ENCODE measurements at regions not wholly inside any gene's neighbourhood (a gene's known extent, or its start where the extent isn't known, plus 50 kb on each side); places are given as distances from the start of the nearest gene placed in this dataset.

DNA sequence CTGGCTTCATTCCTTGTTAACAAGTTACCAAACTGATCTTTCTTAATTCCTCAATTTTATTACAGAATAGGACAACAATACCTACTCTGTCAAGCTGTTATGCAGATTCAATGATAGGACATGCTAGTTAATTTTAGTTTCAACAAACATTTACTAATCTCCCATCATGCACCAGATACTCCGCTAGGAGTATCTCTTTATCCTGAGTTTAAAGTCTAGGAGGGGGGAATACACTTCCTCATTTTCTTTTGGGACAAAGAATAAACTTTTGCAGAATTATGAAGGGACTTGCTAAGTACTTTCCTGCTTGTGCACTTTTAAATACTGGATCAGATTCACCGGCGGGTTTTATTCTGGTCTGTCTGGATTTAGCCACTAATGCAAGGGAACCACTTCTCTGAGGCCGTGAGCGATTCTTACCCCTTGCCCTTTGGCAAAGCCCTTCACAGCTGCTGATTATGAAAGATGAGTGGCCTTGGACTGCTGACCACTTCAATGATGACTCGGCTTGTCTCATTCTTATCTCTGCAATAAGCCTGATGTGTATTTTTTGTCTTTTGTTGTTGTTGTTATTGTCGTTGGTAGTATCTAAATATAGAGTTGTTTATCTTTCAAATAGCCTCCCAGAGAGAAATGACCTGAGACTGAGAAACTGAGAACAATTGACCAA, 73.9 kb downstream of the RMI1 start:
- TF ChIP-seq, protein P1, sequence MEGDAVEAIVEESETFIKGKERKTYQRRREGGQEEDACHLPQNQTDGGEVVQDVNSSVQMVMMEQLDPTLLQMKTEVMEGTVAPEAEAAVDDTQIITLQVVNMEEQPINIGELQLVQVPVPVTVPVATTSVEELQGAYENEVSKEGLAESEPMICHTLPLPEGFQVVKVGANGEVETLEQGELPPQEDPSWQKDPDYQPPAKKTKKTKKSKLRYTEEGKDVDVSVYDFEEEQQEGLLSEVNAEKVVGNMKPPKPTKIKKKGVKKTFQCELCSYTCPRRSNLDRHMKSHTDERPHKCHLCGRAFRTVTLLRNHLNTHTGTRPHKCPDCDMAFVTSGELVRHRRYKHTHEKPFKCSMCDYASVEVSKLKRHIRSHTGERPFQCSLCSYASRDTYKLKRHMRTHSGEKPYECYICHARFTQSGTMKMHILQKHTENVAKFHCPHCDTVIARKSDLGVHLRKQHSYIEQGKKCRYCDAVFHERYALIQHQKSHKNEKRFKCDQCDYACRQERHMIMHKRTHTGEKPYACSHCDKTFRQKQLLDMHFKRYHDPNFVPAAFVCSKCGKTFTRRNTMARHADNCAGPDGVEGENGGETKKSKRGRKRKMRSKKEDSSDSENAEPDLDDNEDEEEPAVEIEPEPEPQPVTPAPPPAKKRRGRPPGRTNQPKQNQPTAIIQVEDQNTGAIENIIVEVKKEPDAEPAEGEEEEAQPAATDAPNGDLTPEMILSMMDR (IDR thresholded peaks at IDR 0.05; ENCODE audit: poor library complexity, severe bottlenecking): no peak

DNA sequence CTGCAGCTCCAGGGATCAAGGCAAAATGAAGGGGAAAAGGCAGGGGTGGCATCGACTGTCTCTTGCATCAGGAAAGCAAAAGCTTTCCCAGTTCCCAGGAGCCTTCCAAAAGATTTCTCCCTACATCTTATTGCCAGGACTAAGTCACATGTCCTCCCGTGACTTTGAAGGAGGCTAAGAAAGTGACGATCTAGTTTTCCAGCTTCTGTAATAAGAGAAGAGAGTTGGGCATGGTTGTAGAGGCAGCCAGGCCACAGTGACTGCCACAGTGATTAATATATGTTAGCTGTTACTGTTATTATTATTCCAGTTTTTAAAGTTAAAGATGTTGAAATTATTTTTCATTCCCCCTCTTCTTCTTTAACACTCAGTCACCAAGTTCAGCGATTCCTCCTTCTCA, 77.1 kb downstream of the RMI1 start:
- ATAC-seq (ENCODE audit: low read depth) (no peak), DNase-seq (ENCODE audit: low spot score) (no peak)
- H3K36me3 ChIP-seq (ENCODE audit: low read depth): no peaks in the 10 kb centered on the region
- TF ChIP-seq, protein P1 (IDR thresholded peaks at IDR 0.05; ENCODE audit: poor library complexity, severe bottlenecking): no peak
- no peak overlapping the region for H3K4me3 ChIP-seq (ENCODE audit: severe bottlenecking)
- no peak overlapping the region for H3K27ac ChIP-seq (ENCODE audit: poor library complexity, severe bottlenecking)
- H3K27me3 ChIP-seq (ENCODE audit: insufficient read depth, poor library complexity, severe bottlenecking): no peaks in the 10 kb centered on the region
- no peaks in the 10 kb centered on the region for H3K4me1 ChIP-seq (ENCODE audit: insufficient read depth, poor library complexity, severe bottlenecking)
- H3K9me3 ChIP-seq (ENCODE audit: severe bottlenecking): no peaks in the 10 kb centered on the region

More for the DNA sequence above, 73.9 kb downstream of the RMI1 start:
- no peaks in the 10 kb centered on the region for H3K4me1 ChIP-seq (ENCODE audit: insufficient read depth, poor library complexity, severe bottlenecking)
- H3K27ac ChIP-seq (ENCODE audit: poor library complexity, severe bottlenecking): no peak overlapping the region
- H3K27me3 ChIP-seq (ENCODE audit: insufficient read depth, poor library complexity, severe bottlenecking): no peaks in the 10 kb centered on the region
- DNase-seq (ENCODE audit: low spot score) (no peak), ATAC-seq (ENCODE audit: low read depth) (no peak)
- no peaks in the 10 kb centered on the region for H3K36me3 ChIP-seq (ENCODE audit: low read depth)
- no peak overlapping the region for H3K4me3 ChIP-seq (ENCODE audit: severe bottlenecking)
- no peaks in the 10 kb centered on the region for H3K9me3 ChIP-seq (ENCODE audit: severe bottlenecking)

DNA sequence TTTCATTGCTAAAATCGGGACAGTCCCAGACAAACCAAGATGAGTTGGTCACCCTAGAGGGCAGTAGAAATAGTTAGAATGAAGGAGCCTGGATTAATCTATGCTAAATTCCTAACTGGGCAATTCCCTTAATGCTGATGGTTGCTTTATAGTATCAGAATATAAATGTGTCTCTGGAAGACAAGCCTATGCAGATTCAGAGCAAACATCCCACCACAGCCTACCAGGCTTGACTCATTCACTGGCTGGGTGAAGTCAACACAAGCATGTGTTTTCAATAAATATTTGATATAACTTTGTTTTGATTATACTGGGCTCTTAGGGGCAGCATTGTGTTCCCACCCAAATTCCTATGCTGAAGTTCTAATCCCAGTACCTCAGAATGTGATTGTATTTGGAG, 79.3 kb downstream of the RMI1 start:
- DNase-seq (ENCODE audit: low spot score) (no peak), ATAC-seq (ENCODE audit: low read depth) (no peak)
- H3K4me3 ChIP-seq (ENCODE audit: severe bottlenecking): no peak overlapping the region
- TF ChIP-seq, protein P1 (IDR thresholded peaks at IDR 0.05; ENCODE audit: poor library complexity, severe bottlenecking): no peak
- H3K36me3 ChIP-seq (ENCODE audit: low read depth): no peaks in the 10 kb centered on the region
- H3K9me3 ChIP-seq (ENCODE audit: severe bottlenecking): no peaks in the 10 kb centered on the region
- no peaks in the 10 kb centered on the region for H3K4me1 ChIP-seq (ENCODE audit: insufficient read depth, poor library complexity, severe bottlenecking)
- H3K27me3 ChIP-seq (ENCODE audit: insufficient read depth, poor library complexity, severe bottlenecking): no peaks in the 10 kb centered on the region
- H3K27ac ChIP-seq (ENCODE audit: poor library complexity, severe bottlenecking): no peak overlapping the region

DNA sequence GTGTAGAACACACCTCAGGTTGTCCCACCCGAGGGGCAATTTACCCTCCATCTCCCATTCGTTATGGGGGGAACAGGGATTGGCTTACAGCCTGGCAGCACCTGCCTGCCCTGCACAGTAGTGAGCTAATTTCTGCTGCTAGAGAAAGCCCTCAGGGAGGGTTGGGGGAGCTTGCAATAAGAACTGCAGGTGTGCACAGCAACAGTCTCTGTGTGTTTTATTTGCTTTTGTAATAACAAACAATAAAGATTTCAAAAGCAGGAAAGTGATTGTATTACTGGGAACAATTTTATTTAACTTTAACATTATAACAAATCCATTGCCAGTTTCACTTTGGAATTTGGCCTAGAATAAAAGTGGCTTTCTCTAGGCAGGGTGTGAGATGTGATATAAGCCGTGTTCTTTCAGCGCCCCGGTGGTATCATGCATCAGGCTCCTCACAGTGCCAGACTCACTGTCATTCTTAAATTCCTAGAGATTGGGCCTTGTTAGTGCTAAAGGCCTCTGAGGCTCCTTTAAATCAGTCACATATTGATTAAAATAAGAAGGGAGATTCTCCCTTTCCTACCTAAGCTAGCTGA, 81.1 kb downstream of the RMI1 start:
- no peak overlapping the region for H3K4me3 ChIP-seq (ENCODE audit: severe bottlenecking)
- H3K36me3 ChIP-seq (ENCODE audit: low read depth): no peaks in the 10 kb centered on the region
- DNase-seq (ENCODE audit: low spot score): no peak
- H3K9me3 ChIP-seq (ENCODE audit: severe bottlenecking): no peaks in the 10 kb centered on the region
- TF ChIP-seq, protein P1 (IDR thresholded peaks at IDR 0.05; ENCODE audit: poor library complexity, severe bottlenecking): no peak
- ATAC-seq (ENCODE audit: low read depth): no peak
- H3K27me3 ChIP-seq (ENCODE audit: insufficient read depth, poor library complexity, severe bottlenecking): no peaks in the 10 kb centered on the region
- H3K4me1 ChIP-seq (ENCODE audit: insufficient read depth, poor library complexity, severe bottlenecking): no peaks in the 10 kb centered on the region
- no peak overlapping the region for H3K27ac ChIP-seq (ENCODE audit: poor library complexity, severe bottlenecking)

DNA sequence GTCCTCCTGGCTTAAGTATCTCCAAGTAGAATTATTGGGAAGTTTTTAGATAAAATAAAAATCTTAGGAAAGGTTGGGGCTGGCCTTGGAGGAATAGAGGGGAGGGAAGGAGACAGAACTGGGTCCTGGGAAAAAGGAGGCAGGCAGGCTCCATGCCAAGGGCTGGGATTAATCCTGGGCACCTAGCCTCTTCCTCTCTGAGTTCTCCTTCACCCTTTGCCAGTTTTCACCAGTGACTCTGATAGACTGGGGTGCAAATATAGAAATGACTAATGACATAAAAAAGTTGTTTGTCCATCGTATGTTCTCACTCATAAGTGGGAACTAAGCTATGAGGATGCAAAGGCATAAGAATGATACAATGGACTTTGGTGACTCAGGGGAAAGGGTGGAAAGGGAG, 81.9 kb downstream of the RMI1 start:
- H3K4me3 ChIP-seq (ENCODE audit: severe bottlenecking): no peak overlapping the region
- no peaks in the 10 kb centered on the region for H3K36me3 ChIP-seq (ENCODE audit: low read depth)
- DNase-seq (ENCODE audit: low spot score): no peak
- no peaks in the 10 kb centered on the region for H3K27me3 ChIP-seq (ENCODE audit: insufficient read depth, poor library complexity, severe bottlenecking)
- H3K4me1 ChIP-seq (ENCODE audit: insufficient read depth, poor library complexity, severe bottlenecking): no peaks in the 10 kb centered on the region
- TF ChIP-seq, protein P1 (IDR thresholded peaks at IDR 0.05; ENCODE audit: poor library complexity, severe bottlenecking): no peak
- no peak overlapping the region for H3K27ac ChIP-seq (ENCODE audit: poor library complexity, severe bottlenecking)
- H3K9me3 ChIP-seq (ENCODE audit: severe bottlenecking): no peaks in the 10 kb centered on the region
- ATAC-seq (ENCODE audit: low read depth): no peak
